HG02973 (cell line): ENCODE measurements at regions not wholly inside any gene's neighbourhood (a gene's known extent, or its start where the extent isn't known, plus 50 kb on each side); places are given as distances from the start of the nearest gene placed in this dataset.
"Not testable (repeated sequence)": the region's sequence is repeated elsewhere in the genome, so short reads cannot be mapped to it uniquely, and the experiment has no call there.

Experiments used
- ATAC-seq: cut with Tn5 transposase; IDR thresholded peaks from one replicate; pipeline ENCODE4 v1.9.1; 2021; ENCODE audit warnings: moderate library complexity; ENCODE audit not compliant: unreplicated experiment

- not testable (repeated sequence) for ATAC-seq
Observed at GRCh38 chr15:38797506-38797905, 232.9 kb upstream of the RASGRP1 start.

GRCh38 chr15:38799202-38799601, 234.6 kb upstream of the RASGRP1 start:
- ATAC-seq: not testable (repeated sequence)

GRCh38 chr15:38809621-38810020, 245.0 kb upstream of the RASGRP1 start:
- no peak for ATAC-seq

- no peak for ATAC-seq
Observed at GRCh38 chr15:38810686-38811085, 246.1 kb upstream of the RASGRP1 start.

GRCh38 chr15:38814254-38814653, 249.6 kb upstream of the RASGRP1 start:
- ATAC-seq: not testable (repeated sequence)

- no peak for ATAC-seq
Observed at GRCh38 chr15:38814891-38815290, 250.3 kb upstream of the RASGRP1 start.

GRCh38 chr15:38817427-38818156, 253.0 kb upstream of the RASGRP1 start:
- peak; percentile 91 for ATAC-seq

GRCh38 chr15:38818157-38818790, 253.7 kb upstream of the RASGRP1 start:
- ATAC-seq: no peak

GRCh38 chr15:38819387-38819950, 254.9 kb upstream of the RASGRP1 start:
- ATAC-seq: no peak

- ATAC-seq: no peak
Observed at GRCh38 chr15:38823263-38823662, 258.6 kb upstream of the RASGRP1 start.

- ATAC-seq: no peak
Observed at GRCh38 chr15:38824719-38825118, 260.1 kb upstream of the RASGRP1 start.

GRCh38 chr15:38826880-38827279, 262.3 kb upstream of the RASGRP1 start:
- ATAC-seq: no peak

- ATAC-seq: no peak
Observed at GRCh38 chr15:38828031-38828532, 263.5 kb upstream of the RASGRP1 start.

GRCh38 chr15:38829086-38829485, 264.5 kb upstream of the RASGRP1 start:
- ATAC-seq: no peak

GRCh38 chr15:38842226-38842625, 277.6 kb upstream of the RASGRP1 start:
- ATAC-seq: no peak

GRCh38 chr15:38843051-38843501, 278.5 kb upstream of the RASGRP1 start:
- ATAC-seq: no peak

GRCh38 chr15:38843736-38844590, 279.3 kb upstream of the RASGRP1 start:
- ATAC-seq: no peak

GRCh38 chr15:38844736-38845135, 280.1 kb upstream of the RASGRP1 start:
- ATAC-seq: no peak

- no peak for ATAC-seq
Observed at GRCh38 chr15:38846346-38846745, 281.7 kb upstream of the RASGRP1 start.

- no peak for ATAC-seq
Observed at GRCh38 chr15:38847666-38848065, 283.1 kb upstream of the RASGRP1 start.

- ATAC-seq: no peak
Observed at GRCh38 chr15:38849046-38849445, 284.4 kb upstream of the RASGRP1 start.
